ENCODE measurements at regions not wholly inside any gene's neighbourhood (a gene's known extent, or its start where the extent isn't known, plus 50 kb on each side); places are given as distances from the start of the nearest gene placed in this dataset.
A peak's percentile ranks its signal among the peaks of the same experiment; 100 is the strongest.

DNA sequence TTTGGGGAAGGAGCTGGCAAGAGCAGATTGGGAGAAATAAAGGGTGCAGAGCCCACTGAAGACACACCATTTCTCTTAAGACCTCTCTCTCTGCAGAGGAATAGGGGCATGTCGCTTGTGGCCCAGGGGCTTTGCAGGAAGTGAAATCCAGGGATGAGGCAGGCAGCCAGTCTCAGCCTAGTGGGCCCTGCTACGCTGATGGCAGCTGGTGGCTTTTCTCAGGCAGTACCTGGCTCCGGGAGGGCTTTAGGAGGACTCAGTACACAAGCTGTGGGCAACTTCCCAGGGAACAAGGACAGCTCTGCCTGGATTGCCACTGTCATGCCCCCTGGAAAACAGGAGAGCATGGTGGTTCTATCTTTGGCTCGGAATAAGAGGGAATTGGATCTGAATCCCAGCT lies 76.2 kb upstream of the NEURL1B start:
- DNase-seq (ENCODE audit: low spot score) (no peak), ATAC-seq (no peak)
- Mint-ChIP-seq H3K27me3 (peaks cover 9 to 12% of the 10 kb centered on the region in 2 donors), H3K36me3 (no peaks in the 10 kb centered on the region), H3K27ac (no peak overlapping the region), H3K4me1 (ENCODE audit: low read depth in 2 of 2) (no peaks in the 10 kb centered on the region), H3K9me3 (no peaks in the 10 kb centered on the region), H3K4me3 (no peak overlapping the region)

DNA sequence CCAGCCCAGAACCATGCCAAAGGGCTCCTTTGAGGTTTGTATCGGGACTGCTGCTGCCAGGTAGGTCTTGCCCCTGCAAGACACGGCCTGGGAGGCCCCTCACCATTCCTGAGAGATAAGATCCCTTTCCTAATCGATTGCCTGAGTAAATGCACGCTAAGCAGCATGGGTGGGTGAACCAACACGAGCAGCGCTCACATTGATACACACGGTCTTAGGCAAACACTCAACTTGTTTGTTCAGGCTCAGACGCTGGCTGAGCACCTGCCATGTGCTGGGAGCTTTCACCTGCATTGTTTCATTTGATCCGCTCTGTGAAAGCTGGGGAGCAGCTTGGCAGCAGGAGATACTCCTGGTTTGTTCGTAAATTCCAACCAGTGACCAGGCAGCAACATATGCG lies 76.9 kb upstream of the NEURL1B start:
- H3K36me3 Mint-ChIP-seq: no peaks in the 10 kb centered on the region
- H3K27me3 Mint-ChIP-seq: peaks cover 11 to 19% of the 10 kb centered on the region in 2 donors
- ATAC-seq (no peak), DNase-seq (ENCODE audit: low spot score) (no peak)
- no peaks in the 10 kb centered on the region for H3K4me1 Mint-ChIP-seq (ENCODE audit: low read depth in 2 of 2)
- no peak overlapping the region for H3K4me3 Mint-ChIP-seq
- no peak overlapping the region for H3K27ac Mint-ChIP-seq
- no peaks in the 10 kb centered on the region for H3K9me3 Mint-ChIP-seq

DNA sequence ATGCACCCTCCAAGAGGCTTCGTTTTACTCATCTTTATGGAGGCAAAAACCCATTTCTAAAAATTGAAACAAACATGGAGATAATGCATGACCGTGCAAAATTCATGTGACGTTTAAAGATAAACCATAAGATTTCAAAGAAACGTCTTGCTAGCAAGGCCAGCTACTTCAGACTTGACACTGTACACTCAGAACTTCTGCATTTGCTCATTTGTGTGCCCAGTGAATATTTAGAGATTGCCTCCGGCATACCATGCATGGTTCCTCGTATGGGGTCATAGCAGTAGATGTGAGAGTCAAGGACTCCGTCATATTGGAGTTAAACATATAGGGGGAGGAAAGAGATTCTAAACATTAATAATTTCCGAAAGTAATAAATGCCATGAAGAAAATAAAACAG lies 78.6 kb upstream of the NEURL1B start:
- H3K27ac Mint-ChIP-seq: no peak overlapping the region
- no peak overlapping the region for H3K4me3 Mint-ChIP-seq
- H3K36me3 Mint-ChIP-seq: no peaks in the 10 kb centered on the region
- no peaks in the 10 kb centered on the region for H3K4me1 Mint-ChIP-seq (ENCODE audit: low read depth in 2 of 2)
- no peaks in the 10 kb centered on the region for H3K9me3 Mint-ChIP-seq
- ATAC-seq: no peak
- H3K27me3 Mint-ChIP-seq: peaks cover 12 to 19% of the 10 kb centered on the region in 2 donors
- no peak for DNase-seq (ENCODE audit: low spot score)

DNA sequence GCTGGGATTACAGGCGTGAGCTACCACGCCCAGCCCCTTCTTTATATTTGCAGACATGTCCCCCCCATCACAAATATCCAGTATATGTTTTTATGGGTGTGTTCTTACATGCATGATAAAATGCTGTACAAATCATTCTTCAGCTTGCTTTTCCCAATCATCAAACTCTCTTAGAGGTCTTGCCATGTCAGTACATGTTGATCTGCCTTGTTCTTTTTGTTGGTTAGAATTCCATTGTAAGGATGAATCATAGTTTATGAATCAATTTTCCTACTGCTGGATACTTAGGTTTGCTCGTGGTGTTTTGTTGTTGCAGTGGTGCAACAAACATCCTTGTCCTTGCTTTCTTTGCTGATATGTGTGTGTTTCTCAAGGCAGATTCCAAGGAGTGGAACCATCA lies 79.9 kb upstream of the NEURL1B start:
- H3K9me3 Mint-ChIP-seq: no peaks in the 10 kb centered on the region
- no peaks in the 10 kb centered on the region for H3K36me3 Mint-ChIP-seq
- ATAC-seq (no peak), DNase-seq (ENCODE audit: low spot score) (no peak)
- H3K27me3 Mint-ChIP-seq: peaks cover 18 to 19% of the 10 kb centered on the region in 2 donors
- H3K4me3 Mint-ChIP-seq: no peak overlapping the region
- H3K27ac Mint-ChIP-seq: no peak overlapping the region
- no peaks in the 10 kb centered on the region for H3K4me1 Mint-ChIP-seq (ENCODE audit: low read depth in 2 of 2)

DNA sequence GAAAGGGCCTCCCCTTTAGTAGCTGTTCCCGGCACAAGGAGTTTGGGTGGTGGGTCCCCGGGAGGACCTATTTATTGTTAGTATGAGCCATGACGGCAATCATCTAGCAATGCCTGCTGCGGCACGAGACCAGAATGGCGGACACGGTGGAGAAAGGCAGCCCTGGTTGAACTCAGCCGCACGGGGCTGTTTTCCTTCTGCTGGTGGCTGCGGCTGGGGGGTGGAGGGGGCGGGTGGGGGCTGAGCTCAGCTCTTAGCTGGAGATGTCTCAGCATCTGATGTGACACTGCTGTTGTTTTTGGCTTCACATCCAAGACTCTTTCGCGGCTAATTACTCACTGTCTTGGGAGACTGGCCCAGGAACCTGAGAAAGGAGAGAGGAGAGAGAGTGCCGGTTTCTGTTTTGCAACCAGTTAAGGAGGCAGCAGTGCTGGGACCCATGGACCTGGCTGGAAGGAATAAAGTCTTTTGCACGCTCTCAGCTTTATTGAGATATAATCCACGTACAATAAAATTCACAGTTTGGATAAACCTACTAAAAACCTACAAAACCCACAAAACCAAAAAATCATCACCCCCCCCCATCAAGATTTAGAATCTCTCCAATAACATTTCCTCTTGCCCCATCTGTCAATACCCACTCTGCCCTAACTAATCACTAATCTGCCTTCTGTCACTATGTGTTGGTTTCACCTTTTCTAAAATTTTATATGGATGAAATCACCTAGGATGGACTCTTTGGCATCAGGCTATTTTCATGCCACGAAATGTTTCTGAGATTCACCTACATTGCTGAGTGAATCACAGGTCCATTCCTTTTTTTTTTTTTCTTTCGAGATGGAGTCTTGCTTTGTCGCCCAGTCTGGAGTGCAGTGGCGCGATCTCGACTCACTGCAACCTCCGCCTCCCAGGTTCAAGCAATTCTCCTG lies 81.8 kb upstream of the NEURL1B start:
- H3K4me3 Mint-ChIP-seq: no peak overlapping the region
- no peaks in the 10 kb centered on the region for H3K9me3 Mint-ChIP-seq
- no peaks in the 10 kb centered on the region for H3K36me3 Mint-ChIP-seq
- DNase-seq (ENCODE audit: low spot score): no peak
- H3K27me3 Mint-ChIP-seq: peaks cover 18 to 19% of the 10 kb centered on the region in 2 donors
- H3K27ac Mint-ChIP-seq: no peak overlapping the region
- no peak for ATAC-seq
- H3K4me1 Mint-ChIP-seq (ENCODE audit: low read depth in 2 of 2): no peaks in the 10 kb centered on the region

DNA sequence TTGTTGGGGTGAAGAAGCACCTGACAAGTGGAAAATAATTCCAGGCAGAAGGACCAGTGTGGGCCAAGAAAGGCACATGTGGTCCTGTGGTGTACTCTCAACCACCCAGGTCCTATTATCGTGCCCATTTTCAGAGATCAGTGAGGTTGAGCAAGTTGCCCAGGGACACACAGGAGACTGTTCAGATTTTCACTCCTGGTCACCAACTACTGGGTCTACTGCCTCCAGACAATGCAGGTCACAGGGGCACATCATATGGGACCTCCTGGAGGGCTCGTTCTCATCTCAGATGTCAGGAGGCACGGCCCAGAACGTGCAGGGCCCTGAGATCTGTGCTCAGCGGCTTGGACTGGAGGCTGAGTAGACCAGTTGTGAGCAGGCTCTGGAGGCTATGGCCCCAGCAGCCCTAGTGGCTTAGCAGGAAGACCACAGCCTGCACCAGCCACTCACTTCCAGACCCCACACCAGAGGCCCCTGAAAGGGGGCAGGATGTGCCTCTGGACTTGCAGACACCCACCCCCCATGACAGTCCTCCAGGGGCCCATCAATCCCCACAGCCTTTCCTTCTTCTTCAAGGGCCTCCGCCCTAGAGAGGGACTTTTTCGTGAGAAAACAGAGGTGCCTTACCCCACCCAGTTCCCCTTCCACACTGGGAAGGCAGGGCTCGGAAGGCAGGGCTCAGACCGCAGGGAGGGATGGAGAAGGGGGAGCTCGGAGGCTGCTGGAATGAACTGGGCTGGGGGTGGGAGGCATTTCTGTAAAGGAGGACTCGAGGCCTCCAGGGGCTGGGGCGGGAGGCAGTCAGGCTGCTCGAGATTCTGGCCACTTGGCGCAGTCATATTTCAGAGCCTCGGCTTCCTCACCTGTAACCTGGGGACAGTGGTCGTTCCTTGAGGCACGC lies 82.7 kb upstream of the NEURL1B start:
- no peak for ATAC-seq
- H3K4me1 Mint-ChIP-seq (ENCODE audit: low read depth in 2 of 2): no peaks in the 10 kb centered on the region
- no peak overlapping the region for H3K4me3 Mint-ChIP-seq
- H3K36me3 Mint-ChIP-seq: no peaks in the 10 kb centered on the region
- H3K27me3 Mint-ChIP-seq: peaks cover 18 to 19% of the 10 kb centered on the region in 2 donors
- no peak overlapping the region for H3K27ac Mint-ChIP-seq
- DNase-seq (ENCODE audit: low spot score): no peak
- H3K9me3 Mint-ChIP-seq: no peaks in the 10 kb centered on the region

DNA sequence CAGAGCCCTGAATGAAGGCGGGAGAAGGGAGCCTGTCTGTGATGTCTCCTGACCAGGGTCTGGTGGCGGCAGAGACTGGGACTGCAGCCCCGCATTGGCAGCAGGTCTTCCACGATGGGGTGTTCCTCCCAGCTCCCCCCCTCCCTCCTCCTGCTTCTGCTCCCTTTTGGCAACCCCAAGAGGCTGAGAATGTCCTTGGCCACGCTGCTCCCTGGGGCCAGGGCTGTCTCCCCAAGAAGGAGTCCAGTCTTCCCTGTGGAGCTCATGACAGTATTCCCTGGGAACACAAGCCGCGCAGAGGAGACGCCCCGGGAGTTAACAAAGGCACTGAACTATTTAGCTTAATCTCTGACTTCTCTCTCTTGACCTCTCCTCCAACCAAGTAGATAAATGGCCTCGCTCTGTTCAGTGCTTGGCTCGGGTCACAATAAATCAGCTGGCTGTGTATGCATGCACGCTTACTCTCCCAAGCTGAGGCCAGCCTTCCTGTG lies 84.0 kb upstream of the NEURL1B start:
- peaks cover 16 to 19% of the 10 kb centered on the region in 2 donors for H3K27me3 Mint-ChIP-seq
- DNase-seq (ENCODE audit: low spot score): no peak
- H3K9me3 Mint-ChIP-seq: no peaks in the 10 kb centered on the region
- H3K27ac Mint-ChIP-seq: no peak overlapping the region
- no peak overlapping the region for H3K4me3 Mint-ChIP-seq
- no peaks in the 10 kb centered on the region for H3K4me1 Mint-ChIP-seq (ENCODE audit: low read depth in 2 of 2)
- peak in 1 of 2 donors; percentile 39 for ATAC-seq
- no peaks in the 10 kb centered on the region for H3K36me3 Mint-ChIP-seq

DNA sequence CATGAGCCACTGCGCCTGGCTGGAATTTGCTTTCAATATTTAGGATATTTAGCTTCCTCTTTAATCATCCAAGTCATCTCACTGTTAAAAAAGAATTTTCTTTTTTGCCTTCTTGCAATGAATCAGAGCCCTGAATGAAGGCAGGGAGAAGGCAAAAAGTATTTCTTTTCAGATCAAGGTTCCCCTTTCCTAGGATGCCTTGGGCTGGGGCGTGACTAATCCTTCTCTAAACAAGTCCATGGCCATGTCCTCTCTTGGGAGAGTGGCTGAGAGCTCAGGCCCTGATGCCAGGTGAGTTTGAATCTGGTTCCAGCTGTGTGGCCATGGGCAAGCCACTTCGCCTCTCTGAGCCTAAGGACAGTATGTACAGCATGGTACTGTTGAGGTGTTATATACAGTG lies 84.8 kb upstream of the NEURL1B start:
- Mint-ChIP-seq H3K27ac (no peak overlapping the region), H3K4me3 (no peak overlapping the region), H3K27me3 (peaks cover 13 to 26% of the 10 kb centered on the region in 2 donors), H3K9me3 (no peaks in the 10 kb centered on the region), H3K4me1 (ENCODE audit: low read depth in 2 of 2) (no peaks in the 10 kb centered on the region), H3K36me3 (no peaks in the 10 kb centered on the region)
- no peak for DNase-seq (ENCODE audit: low spot score)
- ATAC-seq: no peak

DNA sequence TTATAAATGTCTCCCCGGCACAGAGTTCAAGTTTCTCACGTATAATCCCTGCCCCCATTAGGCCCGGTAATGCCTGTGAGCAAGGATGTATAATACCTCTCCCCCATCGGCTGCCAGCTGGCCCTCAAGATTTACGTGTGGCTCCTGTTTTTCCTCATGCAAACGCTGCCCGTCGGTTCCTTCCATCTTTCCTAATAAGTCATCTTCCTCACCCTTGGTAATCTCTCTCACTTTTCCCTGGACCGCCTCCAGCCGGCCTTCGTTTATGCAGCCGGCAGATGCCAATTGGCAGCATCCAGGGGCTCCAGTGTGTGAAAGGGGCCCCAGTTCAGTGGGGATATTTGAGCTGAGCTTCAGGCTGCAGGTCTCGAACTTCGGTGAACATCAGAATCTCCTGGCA lies 86.5 kb upstream of the NEURL1B start:
- H3K4me1 Mint-ChIP-seq (ENCODE audit: low read depth in 2 of 2): no peaks in the 10 kb centered on the region
- H3K9me3 Mint-ChIP-seq: no peaks in the 10 kb centered on the region
- H3K27ac Mint-ChIP-seq: no peak overlapping the region
- peaks cover 11 to 23% of the 10 kb centered on the region in 2 donors for H3K27me3 Mint-ChIP-seq
- DNase-seq (ENCODE audit: low spot score) (no peak), ATAC-seq (no peak)
- no peak overlapping the region for H3K4me3 Mint-ChIP-seq
- no peaks in the 10 kb centered on the region for H3K36me3 Mint-ChIP-seq

DNA sequence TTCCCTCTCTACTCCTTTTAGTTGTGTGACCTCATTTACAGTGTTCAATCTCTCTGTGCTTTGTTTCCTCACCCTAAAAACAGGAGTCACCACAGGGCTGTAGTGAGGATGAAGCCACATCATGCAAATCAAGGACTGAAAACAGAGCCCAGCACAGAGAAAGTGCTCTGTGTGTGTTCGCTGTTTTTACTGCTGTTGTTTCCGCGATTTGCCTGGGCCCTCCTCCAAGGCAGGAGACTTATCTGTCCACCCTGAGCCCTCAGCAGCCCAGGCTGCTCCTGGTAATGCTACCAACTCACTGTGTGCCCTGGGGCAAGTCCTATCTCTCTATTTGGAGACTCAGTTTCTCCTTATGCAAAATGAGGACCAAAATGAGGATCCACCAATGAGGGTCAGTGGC lies 87.2 kb upstream of the NEURL1B start:
- Mint-ChIP-seq H3K9me3 (no peaks in the 10 kb centered on the region), H3K4me3 (no peak overlapping the region)

DNA sequence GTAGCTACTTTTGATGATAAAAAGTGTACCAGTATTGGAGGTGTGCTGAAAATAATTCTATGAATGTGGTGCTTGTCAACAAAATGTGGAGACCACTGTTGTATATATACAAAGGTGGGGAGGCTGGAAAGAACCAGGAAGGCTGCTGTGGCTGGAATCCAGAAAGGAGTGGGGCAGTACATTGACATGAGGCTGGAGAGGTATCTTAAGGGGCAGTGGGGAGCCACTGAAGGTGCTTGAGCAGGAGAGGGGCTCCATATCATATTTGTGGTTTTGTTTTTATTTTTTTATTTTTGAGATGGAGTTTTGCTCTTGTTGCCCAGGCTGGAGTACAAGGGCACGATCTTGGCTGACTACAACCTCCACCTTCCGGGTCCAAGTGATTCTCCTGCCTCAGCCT lies 87.9 kb upstream of the NEURL1B start:
- H3K36me3 Mint-ChIP-seq: no peaks in the 10 kb centered on the region
- H3K4me3 Mint-ChIP-seq: no peak overlapping the region
- H3K27ac Mint-ChIP-seq: no peak overlapping the region
- H3K9me3 Mint-ChIP-seq: no peaks in the 10 kb centered on the region
- DNase-seq (ENCODE audit: low spot score) (no peak), ATAC-seq (no peak)
- H3K4me1 Mint-ChIP-seq (ENCODE audit: low read depth in 2 of 2): no peaks in the 10 kb centered on the region
- H3K27me3 Mint-ChIP-seq: peaks cover 10 to 19% of the 10 kb centered on the region in 2 donors

More for the DNA sequence above, 87.2 kb upstream of the NEURL1B start:
- ATAC-seq (no peak), DNase-seq (ENCODE audit: low spot score) (no peak)
- no peaks in the 10 kb centered on the region for H3K4me1 Mint-ChIP-seq (ENCODE audit: low read depth in 2 of 2)
- H3K36me3 Mint-ChIP-seq: no peaks in the 10 kb centered on the region
- H3K27ac Mint-ChIP-seq: no peak overlapping the region
- H3K27me3 Mint-ChIP-seq: peaks cover 10 to 19% of the 10 kb centered on the region in 2 donors

DNA sequence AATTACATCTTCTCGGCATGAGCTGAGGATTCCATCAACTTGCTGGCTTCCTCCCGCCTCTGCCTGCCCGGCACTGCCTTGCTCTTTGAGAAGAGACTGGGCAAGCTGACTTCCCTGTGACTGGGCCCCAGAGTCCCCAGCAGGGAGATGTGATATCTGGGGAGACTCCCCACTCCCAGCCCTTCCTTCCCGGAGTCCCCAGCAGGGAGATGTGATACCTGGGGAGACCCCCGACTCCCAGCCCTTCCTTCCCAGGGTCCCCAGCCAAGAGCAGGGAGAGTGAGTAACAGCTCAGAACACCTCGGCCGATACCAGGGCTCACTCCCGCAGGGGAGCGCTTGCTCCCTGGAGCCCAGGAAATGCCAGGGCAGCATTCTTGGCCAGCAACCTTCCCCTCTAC lies 90.1 kb upstream of the NEURL1B start:
- H3K27me3 Mint-ChIP-seq: peaks cover 9 to 30% of the 10 kb centered on the region in 2 donors
- H3K36me3 Mint-ChIP-seq: no peaks in the 10 kb centered on the region
- H3K9me3 Mint-ChIP-seq: no peaks in the 10 kb centered on the region
- DNase-seq (ENCODE audit: low spot score): no peak
- H3K27ac Mint-ChIP-seq: no peak overlapping the region
- no peaks in the 10 kb centered on the region for H3K4me1 Mint-ChIP-seq (ENCODE audit: low read depth in 2 of 2)
- ATAC-seq: no peak
- no peak overlapping the region for H3K4me3 Mint-ChIP-seq

DNA sequence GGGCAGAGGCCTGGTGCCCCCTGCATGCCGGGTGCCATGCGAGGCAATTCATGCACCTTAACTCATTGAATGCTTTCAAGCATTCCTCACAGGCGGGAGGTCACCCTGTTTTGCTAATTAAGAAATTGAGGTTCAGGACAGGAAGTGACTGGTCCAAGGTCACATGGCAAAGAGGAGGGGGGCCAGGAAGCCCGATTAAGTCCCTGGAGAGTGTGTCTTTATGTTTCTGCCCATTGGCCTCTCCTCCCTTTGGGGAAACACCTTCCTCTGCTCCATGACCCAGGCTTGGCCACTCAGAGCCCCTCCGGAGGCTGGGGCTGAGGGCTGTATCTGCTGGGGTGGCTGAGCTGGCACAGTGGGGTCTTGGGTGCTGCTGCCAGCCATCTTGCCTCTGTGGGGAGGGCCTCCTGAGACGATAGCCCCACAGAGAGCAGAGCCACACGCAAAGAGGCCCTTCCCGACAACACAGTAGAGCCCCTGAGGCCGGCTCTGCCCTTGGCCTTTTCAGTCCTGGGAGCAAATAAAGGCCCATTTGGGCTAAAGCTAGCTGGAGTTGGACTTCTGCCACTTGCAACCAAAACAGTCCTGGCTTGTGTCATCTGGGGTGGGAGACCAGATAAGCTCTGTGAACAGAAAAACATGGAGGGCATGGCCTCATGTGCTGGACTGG lies 90.8 kb upstream of the NEURL1B start:
- H3K27me3 Mint-ChIP-seq: peaks cover 12 to 34% of the 10 kb centered on the region in 2 donors
- H3K27ac Mint-ChIP-seq: no peak overlapping the region
- H3K4me3 Mint-ChIP-seq: no peak overlapping the region
- no peaks in the 10 kb centered on the region for H3K9me3 Mint-ChIP-seq
- no peaks in the 10 kb centered on the region for H3K4me1 Mint-ChIP-seq (ENCODE audit: low read depth in 2 of 2)
- ATAC-seq: no peak
- no peaks in the 10 kb centered on the region for H3K36me3 Mint-ChIP-seq
- no peak for DNase-seq (ENCODE audit: low spot score)
